ENCODE measurements at regions not wholly inside any gene's neighbourhood (a gene's known extent, or its start where the extent isn't known, plus 50 kb on each side); places are given as distances from the start of the nearest gene placed in this dataset.
"Not testable (repeated sequence)": the region's sequence is repeated elsewhere in the genome, so short reads cannot be mapped to it uniquely, and the experiment has no call there.

DNA sequence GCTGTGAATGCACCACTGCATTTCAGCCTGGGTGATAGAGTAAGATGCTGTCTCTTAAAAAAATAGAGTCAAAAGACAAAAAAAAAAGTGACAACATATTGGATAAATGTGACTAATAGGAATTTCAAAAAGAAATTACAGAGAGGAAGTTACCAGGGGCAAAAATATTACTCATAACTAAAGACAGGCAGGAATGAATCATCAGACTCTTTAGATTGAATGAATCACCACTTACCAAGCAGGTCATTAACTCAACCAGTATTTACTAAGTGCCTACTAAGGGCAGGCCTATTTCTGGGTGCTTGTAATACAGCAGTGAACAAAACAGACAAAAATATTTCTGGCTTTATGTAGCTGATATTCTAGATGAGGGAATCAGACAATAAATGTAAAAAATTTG is 301.3 kb downstream of the UBE2NL start:
- H3K4me3 Mint-ChIP-seq (ENCODE audit: unreplicated experiment); H3K36me3 Mint-ChIP-seq (ENCODE audit: insufficient read depth, unreplicated experiment); CTCF ChIA-PET; H3K4me1 Mint-ChIP-seq (ENCODE audit: low read depth, unreplicated experiment); H3K9me3 ChIP-seq; H3K4me1 ChIP-seq; H3K27me3 ChIP-seq (replicated peaks; ENCODE audit: control insufficient read depth, insufficient read depth, low read length); intact Hi-C loops (cut with micrococcal nuclease; ENCODE audit: unreplicated experiment); POLR2A ChIA-PET; H3K9me3 Mint-ChIP-seq (ENCODE audit: unreplicated experiment); DNase-seq; H3K27ac Mint-ChIP-seq (ENCODE audit: unreplicated experiment); H3K4me3 ChIP-seq (ENCODE audit: low read depth, low read length); BruUV-seq (replicated peaks); H3K27me3 Mint-ChIP-seq (ENCODE audit: insufficient read depth, unreplicated experiment); H3K36me3 ChIP-seq (ENCODE audit: control insufficient read depth, insufficient read depth, low read length): not testable (repeated sequence)

DNA sequence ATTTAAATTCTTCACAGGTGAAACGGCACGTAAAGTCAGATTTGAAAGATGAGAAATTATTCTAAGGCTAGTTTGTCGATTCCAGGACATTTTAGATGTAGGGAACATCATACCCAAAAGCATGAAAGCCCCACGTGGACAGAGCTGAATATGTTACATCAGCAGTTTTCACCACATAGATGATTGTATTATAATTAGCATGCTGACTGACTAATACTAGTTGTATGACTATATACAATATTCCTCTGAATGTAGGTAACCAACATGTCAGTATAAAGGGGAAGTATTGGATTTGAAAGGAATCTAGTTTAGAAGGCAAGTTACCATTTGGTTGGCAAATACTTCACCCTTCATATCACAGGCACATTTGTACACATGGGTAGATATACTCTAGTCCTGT is 304.6 kb downstream of the UBE2NL start:
- H3K27me3 ChIP-seq (replicated peaks; ENCODE audit: control insufficient read depth, insufficient read depth, low read length); H3K4me3 ChIP-seq (ENCODE audit: low read depth, low read length); H3K27ac Mint-ChIP-seq (ENCODE audit: unreplicated experiment); H3K9me3 ChIP-seq; CTCF ChIA-PET; H3K36me3 Mint-ChIP-seq (ENCODE audit: insufficient read depth, unreplicated experiment); H3K4me1 Mint-ChIP-seq (ENCODE audit: low read depth, unreplicated experiment); H3K36me3 ChIP-seq (ENCODE audit: control insufficient read depth, insufficient read depth, low read length); H3K4me3 Mint-ChIP-seq (ENCODE audit: unreplicated experiment); DNase-seq; H3K27me3 Mint-ChIP-seq (ENCODE audit: insufficient read depth, unreplicated experiment); intact Hi-C loops (cut with micrococcal nuclease; ENCODE audit: unreplicated experiment); H3K4me1 ChIP-seq; BruUV-seq (replicated peaks); POLR2A ChIA-PET; H3K9me3 Mint-ChIP-seq (ENCODE audit: unreplicated experiment): not testable (repeated sequence)

DNA sequence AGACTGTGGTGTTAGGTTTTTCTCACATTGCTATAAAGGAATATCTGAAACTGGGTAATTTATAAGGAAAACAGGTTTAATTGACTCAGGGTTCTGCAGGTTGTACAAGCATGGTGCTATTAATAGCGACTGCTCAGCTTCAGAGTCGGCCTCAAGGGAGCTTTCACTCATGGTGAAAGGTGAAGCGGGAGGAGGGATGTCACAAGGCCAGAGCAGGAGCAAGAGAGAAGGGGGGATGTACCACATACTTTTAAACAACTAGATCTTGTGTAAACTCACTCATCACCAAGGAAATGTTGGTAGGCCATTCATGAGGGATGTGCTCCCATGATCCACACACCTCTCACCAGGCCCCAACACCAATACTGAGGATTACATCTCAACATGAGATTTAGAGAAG is 313.2 kb downstream of the UBE2NL start:
- H3K36me3 ChIP-seq (ENCODE audit: control insufficient read depth, insufficient read depth, low read length); H3K4me3 Mint-ChIP-seq (ENCODE audit: unreplicated experiment); H3K9me3 Mint-ChIP-seq (ENCODE audit: unreplicated experiment); H3K9me3 ChIP-seq; DNase-seq; H3K27me3 Mint-ChIP-seq (ENCODE audit: insufficient read depth, unreplicated experiment); H3K27ac Mint-ChIP-seq (ENCODE audit: unreplicated experiment); BruUV-seq (replicated peaks); CTCF ChIA-PET; H3K27me3 ChIP-seq (replicated peaks; ENCODE audit: control insufficient read depth, insufficient read depth, low read length); H3K4me1 ChIP-seq; intact Hi-C loops (cut with micrococcal nuclease; ENCODE audit: unreplicated experiment); H3K36me3 Mint-ChIP-seq (ENCODE audit: insufficient read depth, unreplicated experiment); H3K4me1 Mint-ChIP-seq (ENCODE audit: low read depth, unreplicated experiment); POLR2A ChIA-PET; H3K4me3 ChIP-seq (ENCODE audit: low read depth, low read length): not testable (repeated sequence)

DNA sequence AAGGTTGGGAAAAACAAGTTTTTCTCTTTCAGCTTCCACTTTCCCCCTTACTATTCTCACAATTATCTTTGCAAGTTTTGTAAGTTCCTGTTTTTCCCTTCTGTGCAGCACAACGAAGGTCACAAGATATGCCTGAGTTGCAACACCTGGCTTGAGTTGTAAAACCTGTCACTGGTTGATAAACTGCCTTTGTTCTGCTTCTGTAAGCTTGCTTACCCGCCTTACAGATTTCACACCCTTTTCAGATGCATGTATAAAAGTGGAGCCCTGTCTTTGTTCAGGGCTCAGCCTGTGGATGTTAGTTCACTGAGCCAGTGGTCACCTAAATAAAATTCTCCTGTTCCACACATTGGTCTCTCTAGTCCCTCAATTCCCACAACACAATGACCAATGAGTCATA is 318.9 kb downstream of the UBE2NL start:
- H3K27me3 ChIP-seq (replicated peaks; ENCODE audit: control insufficient read depth, insufficient read depth, low read length); H3K9me3 Mint-ChIP-seq (ENCODE audit: unreplicated experiment); H3K4me3 ChIP-seq (ENCODE audit: low read depth, low read length); H3K27me3 Mint-ChIP-seq (ENCODE audit: insufficient read depth, unreplicated experiment); H3K36me3 Mint-ChIP-seq (ENCODE audit: insufficient read depth, unreplicated experiment); H3K4me3 Mint-ChIP-seq (ENCODE audit: unreplicated experiment); CTCF ChIA-PET; H3K36me3 ChIP-seq (ENCODE audit: control insufficient read depth, insufficient read depth, low read length); H3K4me1 ChIP-seq; intact Hi-C loops (cut with micrococcal nuclease; ENCODE audit: unreplicated experiment); H3K27ac Mint-ChIP-seq (ENCODE audit: unreplicated experiment); DNase-seq; BruUV-seq (replicated peaks); H3K9me3 ChIP-seq; H3K4me1 Mint-ChIP-seq (ENCODE audit: low read depth, unreplicated experiment); POLR2A ChIA-PET: not testable (repeated sequence)

DNA sequence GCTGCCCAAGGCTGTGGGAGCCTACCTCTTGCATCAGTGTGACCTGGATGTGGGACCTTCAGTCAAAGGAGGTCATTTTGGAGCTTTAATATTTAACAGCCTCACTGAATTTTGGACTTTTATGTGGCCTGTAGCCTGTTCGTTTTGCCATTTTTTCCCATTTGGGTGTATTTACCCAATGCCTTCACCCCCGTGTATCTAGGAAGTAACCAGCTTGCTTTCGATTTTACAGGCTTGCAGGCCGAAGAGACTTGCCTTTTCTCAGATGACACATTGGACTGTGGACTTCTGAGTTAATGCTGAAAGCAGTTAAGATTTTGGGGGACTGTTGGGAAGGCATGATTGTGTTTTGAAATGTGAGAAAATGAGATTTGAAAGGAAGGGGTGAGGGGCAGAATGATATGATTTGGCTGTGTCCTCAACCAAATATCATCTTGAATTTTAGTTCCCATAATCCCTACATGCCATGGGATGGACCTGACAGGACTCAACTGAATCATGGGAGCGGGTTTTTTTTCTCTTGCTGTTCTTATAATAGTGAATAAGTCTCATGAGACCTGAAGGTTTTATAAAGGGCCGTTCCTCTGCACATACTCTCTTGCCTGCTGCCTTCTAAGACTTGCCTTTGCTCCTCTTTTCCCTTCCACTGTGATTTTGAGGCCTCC is 324.6 kb downstream of the UBE2NL start:
- H3K4me3 Mint-ChIP-seq (ENCODE audit: unreplicated experiment); H3K4me1 ChIP-seq; H3K27me3 ChIP-seq (replicated peaks; ENCODE audit: control insufficient read depth, insufficient read depth, low read length); H3K9me3 Mint-ChIP-seq (ENCODE audit: unreplicated experiment); BruUV-seq (replicated peaks); H3K36me3 Mint-ChIP-seq (ENCODE audit: insufficient read depth, unreplicated experiment); H3K27ac Mint-ChIP-seq (ENCODE audit: unreplicated experiment); POLR2A ChIA-PET; H3K9me3 ChIP-seq; CTCF ChIA-PET; H3K4me3 ChIP-seq (ENCODE audit: low read depth, low read length); H3K36me3 ChIP-seq (ENCODE audit: control insufficient read depth, insufficient read depth, low read length); intact Hi-C loops (cut with micrococcal nuclease; ENCODE audit: unreplicated experiment); DNase-seq; H3K27me3 Mint-ChIP-seq (ENCODE audit: insufficient read depth, unreplicated experiment); H3K4me1 Mint-ChIP-seq (ENCODE audit: low read depth, unreplicated experiment): not testable (repeated sequence)

Data from Caco-2 (cell line).